Dendritic cell treated with granulocyte-macrophage colony-stimulating factor and Interleukin-4, amounts not matched to agents 40 ng/mL and 50 ng/mL, for 4 days (primary cell): ENCODE measurements at regions not wholly inside any gene's neighbourhood (a gene's known extent, or its start where the extent isn't known, plus 50 kb on each side); places are given as distances from the start of the nearest gene placed in this dataset.

ENCODE experiments used
- H3K27ac Mint-ChIP-seq: one replicate; pipeline ENCODE4 v1.8.0; 2022; ENCODE audit warnings: mild to moderate bottlenecking, mixed read lengths
- H3K27me3 Mint-ChIP-seq: one replicate; pipeline ENCODE4 v1.8.0; 2022; ENCODE audit warnings: mild to moderate bottlenecking, mixed read lengths
- H3K36me3 Mint-ChIP-seq: one replicate; pipeline ENCODE4 v1.8.0; 2022; ENCODE audit warnings: low read depth, mixed read lengths
- H3K4me1 Mint-ChIP-seq: one replicate; pipeline ENCODE4 v1.8.0; 2022; ENCODE audit warnings: low read depth, mixed read lengths
- H3K4me3 Mint-ChIP-seq: one replicate; pipeline ENCODE4 v1.8.0; 2022; ENCODE audit warnings: mild to moderate bottlenecking, moderate library complexity, mixed read lengths
- H3K9me3 Mint-ChIP-seq: one replicate; pipeline ENCODE4 v1.8.0; 2022; ENCODE audit warnings: mixed read lengths
- intact Hi-C: fragments of 100-400 bp; cut with micrococcal nuclease; formaldehyde crosslinking; loops from one replicate; pipeline ENCODE4 v1.15.0; 2022

DNA sequence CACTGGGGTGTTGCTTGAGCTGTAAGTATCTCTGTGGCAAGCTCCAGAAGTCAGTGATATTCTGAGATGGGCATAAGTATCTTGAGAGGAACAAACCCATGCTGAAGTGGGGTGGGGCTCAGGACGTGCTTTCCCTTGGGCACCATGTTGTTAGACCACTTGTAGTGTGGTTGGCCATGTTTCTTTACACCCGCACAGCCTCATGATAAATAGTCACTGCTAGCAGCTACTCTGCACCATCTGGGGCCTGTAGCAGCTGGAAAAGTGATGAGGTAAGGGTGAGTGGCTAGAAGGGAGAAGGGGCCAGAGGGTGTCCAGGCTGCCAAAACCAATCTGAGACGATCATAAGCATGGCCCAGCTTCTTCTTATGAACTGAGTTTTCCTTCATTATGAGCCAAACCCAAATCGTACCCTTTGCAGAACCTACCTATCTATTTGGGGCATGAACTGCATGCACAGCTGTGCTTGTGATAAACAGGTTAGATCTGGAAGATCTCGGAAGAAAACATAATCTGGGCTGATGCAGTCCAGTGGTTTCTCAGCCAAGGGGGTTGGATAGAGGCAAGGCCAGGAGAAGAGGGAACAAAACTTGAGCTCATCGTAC is 91.9 kb upstream of the IRF2BP2 start:
- Mint-ChIP-seq H3K9me3 (no peaks in the 10 kb centered on the region), H3K4me3 (no peak overlapping the region), H3K36me3 (no peaks in the 10 kb centered on the region), H3K4me1 (peaks cover 45% of the 10 kb centered on the region), H3K27me3 (no peaks in the 10 kb centered on the region), H3K27ac (no peak overlapping the region)
- intact Hi-C loops = no loop called here

- H3K36me3 Mint-ChIP-seq = no peaks in the 10 kb centered on the region
- H3K9me3 Mint-ChIP-seq = no peaks in the 10 kb centered on the region
- H3K4me3 Mint-ChIP-seq = no peak overlapping the region
- H3K27ac Mint-ChIP-seq = peak overlapping the region; percentile 17
- peaks cover 44% of the 10 kb centered on the region for H3K4me1 Mint-ChIP-seq
- H3K27me3 Mint-ChIP-seq = no peaks in the 10 kb centered on the region
- intact Hi-C loops = no loop called here
These were observed 90.1 kb upstream of the IRF2BP2 start for GRCh38 chr1:234699795-234700665.

- intact Hi-C loops = no loop called here
- no peaks in the 10 kb centered on the region for H3K36me3 Mint-ChIP-seq
- no peaks in the 10 kb centered on the region for H3K27me3 Mint-ChIP-seq
- peaks cover 42% of the 10 kb centered on the region for H3K4me1 Mint-ChIP-seq
- H3K27ac Mint-ChIP-seq = no peak overlapping the region
- H3K4me3 Mint-ChIP-seq = no peak overlapping the region
- H3K9me3 Mint-ChIP-seq = no peaks in the 10 kb centered on the region
These were observed 88.7 kb upstream of the IRF2BP2 start for GRCh38 chr1:234698686-234699085.

DNA sequence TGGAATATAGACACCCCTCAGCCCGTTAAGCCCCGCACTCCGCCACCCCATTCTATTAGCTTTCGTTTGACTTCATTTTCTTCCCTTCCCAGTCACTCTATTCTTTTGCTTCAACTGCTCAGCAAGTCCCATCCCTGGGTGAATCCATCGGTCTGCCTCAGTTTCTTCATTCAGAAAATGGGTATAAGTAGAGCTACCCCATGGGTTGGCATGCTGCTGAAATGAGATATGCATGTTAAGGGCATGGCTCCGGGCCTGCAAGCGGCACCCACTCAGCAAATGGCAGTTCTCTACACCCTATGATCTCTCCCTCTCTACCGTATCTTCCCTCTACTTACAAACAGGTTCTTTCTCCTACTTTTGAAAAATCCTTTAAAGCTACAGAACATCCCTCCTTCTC is 87.8 kb upstream of the IRF2BP2 start:
- Mint-ChIP-seq H3K4me1 (peaks cover 39% of the 10 kb centered on the region), H3K27me3 (no peaks in the 10 kb centered on the region), H3K9me3 (no peaks in the 10 kb centered on the region), H3K36me3 (no peaks in the 10 kb centered on the region), H3K27ac (no peak overlapping the region), H3K4me3 (no peak overlapping the region)
- intact Hi-C loops = no loop called here

- no peaks in the 10 kb centered on the region for H3K27me3 Mint-ChIP-seq
- H3K36me3 Mint-ChIP-seq = no peaks in the 10 kb centered on the region
- H3K27ac Mint-ChIP-seq = no peak overlapping the region
- H3K4me3 Mint-ChIP-seq = no peak overlapping the region
- intact Hi-C loops = no loop called here
- no peaks in the 10 kb centered on the region for H3K9me3 Mint-ChIP-seq
- peaks cover 37% of the 10 kb centered on the region for H3K4me1 Mint-ChIP-seq
These were observed 87.0 kb upstream of the IRF2BP2 start for GRCh38 chr1:234697015-234697414.

DNA sequence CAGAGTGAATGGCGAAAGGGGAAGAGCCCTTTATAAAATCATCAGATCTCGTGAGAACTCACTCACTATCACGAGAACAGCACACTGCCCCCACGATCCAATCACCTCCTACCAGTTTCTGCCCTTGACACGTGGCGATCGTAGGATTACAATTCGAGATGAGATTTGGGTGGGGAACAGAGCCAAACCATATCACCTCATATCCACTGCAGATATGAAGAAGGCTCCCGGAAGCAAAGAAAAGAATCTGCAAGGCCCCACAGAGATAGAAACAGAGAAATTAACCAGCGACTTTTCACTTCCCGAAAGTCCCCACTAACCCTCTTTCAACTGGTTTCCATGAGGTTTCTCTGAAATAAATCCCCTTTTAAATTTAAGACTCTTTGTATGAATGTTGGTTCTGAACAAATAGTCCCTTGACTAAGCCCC is 86.2 kb upstream of the IRF2BP2 start:
- intact Hi-C loops = no loop called here
- Mint-ChIP-seq H3K4me1 (peaks cover 37% of the 10 kb centered on the region), H3K27ac (peak overlapping the region; percentile 53), H3K27me3 (no peaks in the 10 kb centered on the region), H3K4me3 (no peak overlapping the region), H3K9me3 (no peaks in the 10 kb centered on the region), H3K36me3 (no peaks in the 10 kb centered on the region)

- Mint-ChIP-seq H3K27ac (peak overlapping the region; percentile 53), H3K4me3 (no peak overlapping the region), H3K36me3 (no peaks in the 10 kb centered on the region), H3K27me3 (no peaks in the 10 kb centered on the region), H3K9me3 (no peaks in the 10 kb centered on the region), H3K4me1 (peaks cover 29% of the 10 kb centered on the region)
- intact Hi-C loops = no loop called here
These were observed 84.7 kb upstream of the IRF2BP2 start for GRCh38 chr1:234694661-234695060.

DNA sequence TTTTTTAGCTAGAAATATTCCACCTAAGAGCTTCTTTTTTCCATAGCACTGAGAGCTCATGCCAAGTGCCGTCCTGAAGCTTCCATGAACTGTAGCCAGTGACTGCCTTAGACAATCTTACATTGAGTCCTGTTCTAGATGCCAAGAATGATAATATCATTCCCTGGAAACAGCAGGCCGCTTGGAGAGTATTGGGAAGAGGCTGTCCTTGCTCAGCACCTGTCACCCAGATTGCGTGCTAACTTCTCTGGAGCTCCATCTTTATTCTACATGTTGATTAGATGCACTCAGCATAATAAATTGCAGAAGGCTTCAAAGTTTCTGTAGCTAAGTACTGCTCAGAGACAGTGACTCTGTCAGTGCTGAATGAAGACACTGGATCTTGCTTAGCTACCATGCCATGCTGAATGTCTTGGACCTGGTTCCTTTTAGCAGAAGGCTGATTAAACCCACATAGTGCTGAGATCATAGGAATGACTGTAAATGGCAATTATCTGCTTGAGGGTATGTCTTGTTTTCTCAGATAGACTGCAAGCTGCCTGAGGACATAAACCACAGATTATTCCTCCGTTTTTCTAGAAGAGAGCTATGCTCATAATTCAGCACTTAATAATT is 83.1 kb upstream of the IRF2BP2 start:
- Mint-ChIP-seq H3K4me1 (peaks cover 25% of the 10 kb centered on the region), H3K9me3 (no peaks in the 10 kb centered on the region), H3K36me3 (no peaks in the 10 kb centered on the region), H3K27ac (no peak overlapping the region), H3K27me3 (no peaks in the 10 kb centered on the region), H3K4me3 (no peak overlapping the region)
- intact Hi-C loops = no loop called here

- Mint-ChIP-seq H3K4me1 (peaks cover 25% of the 10 kb centered on the region), H3K27me3 (no peaks in the 10 kb centered on the region), H3K36me3 (no peaks in the 10 kb centered on the region), H3K4me3 (no peak overlapping the region), H3K27ac (no peak overlapping the region), H3K9me3 (no peaks in the 10 kb centered on the region)
- intact Hi-C loops = no loop called here
These were observed 81.6 kb upstream of the IRF2BP2 start for GRCh38 chr1:234691567-234691966.

DNA sequence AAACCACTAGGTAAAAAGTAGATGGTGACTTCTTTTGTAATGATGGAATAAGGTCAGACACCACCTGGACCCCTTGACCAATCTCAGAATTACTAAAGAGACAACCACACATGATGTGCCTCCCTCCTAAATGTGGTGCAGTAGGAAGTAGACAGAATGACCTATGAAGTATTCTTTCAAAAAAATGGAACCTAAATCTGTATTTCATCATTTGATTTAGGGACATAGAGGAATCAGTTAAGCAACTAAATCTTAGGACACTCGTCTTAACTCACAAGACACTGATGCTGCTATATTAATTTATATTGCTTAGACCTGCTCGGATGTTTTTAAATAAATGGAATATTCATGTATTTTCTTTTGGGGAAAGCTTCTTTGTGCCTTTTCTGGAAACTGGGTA is 80.9 kb upstream of the IRF2BP2 start:
- H3K4me1 Mint-ChIP-seq = peaks cover 20% of the 10 kb centered on the region
- peaks cover 2% of the 10 kb centered on the region for H3K9me3 Mint-ChIP-seq
- intact Hi-C loops = no loop called here
- H3K27ac Mint-ChIP-seq = no peak overlapping the region
- peaks cover 1% of the 10 kb centered on the region for H3K36me3 Mint-ChIP-seq
- H3K27me3 Mint-ChIP-seq = no peaks in the 10 kb centered on the region
- H3K4me3 Mint-ChIP-seq = no peak overlapping the region

DNA sequence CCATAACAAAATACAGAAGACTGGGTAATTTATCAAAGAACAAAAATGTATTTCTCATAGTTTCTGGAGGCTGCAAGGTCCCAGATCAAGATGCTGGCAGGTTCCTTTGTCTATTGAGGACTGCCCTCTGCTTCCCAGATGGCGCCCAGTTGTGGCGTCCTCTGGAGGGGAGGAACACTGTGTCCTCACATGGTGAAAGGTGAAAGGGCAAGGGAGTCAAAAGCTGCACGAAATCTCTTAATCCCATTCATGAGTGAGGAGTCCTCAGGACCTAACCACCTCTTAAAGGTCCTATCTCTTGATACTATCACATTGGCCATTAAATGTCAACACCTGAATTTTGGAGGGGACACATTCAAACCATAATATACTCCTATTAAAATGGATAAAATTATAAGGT is 79.3 kb upstream of the IRF2BP2 start:
- H3K27ac Mint-ChIP-seq = no peak overlapping the region
- H3K27me3 Mint-ChIP-seq = no peaks in the 10 kb centered on the region
- H3K4me1 Mint-ChIP-seq = peaks cover 6% of the 10 kb centered on the region
- H3K4me3 Mint-ChIP-seq = no peak overlapping the region
- H3K36me3 Mint-ChIP-seq = peaks cover 8% of the 10 kb centered on the region
- intact Hi-C loops = no loop called here
- H3K9me3 Mint-ChIP-seq = peaks cover 9% of the 10 kb centered on the region

DNA sequence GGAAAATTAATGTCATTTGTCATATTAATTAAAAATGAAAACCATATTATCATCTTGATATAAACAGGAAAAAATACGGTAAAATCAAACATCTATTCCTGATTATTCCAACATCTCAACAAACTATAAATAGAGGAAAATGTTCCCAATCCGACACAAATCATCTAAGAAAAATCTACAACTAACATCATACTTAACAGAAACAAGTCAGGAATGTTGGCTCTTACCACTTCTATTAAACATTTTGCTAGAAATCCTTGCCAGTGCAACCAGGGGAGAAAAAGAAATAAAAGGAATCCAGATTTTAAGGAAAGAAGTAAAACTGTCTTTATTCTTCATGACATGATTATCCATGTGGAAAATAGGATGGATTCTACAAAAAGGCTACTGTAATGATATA is 77.0 kb upstream of the IRF2BP2 start:
- intact Hi-C loops = no loop called here
- Mint-ChIP-seq H3K36me3 (peaks cover 8% of the 10 kb centered on the region), H3K9me3 (peaks cover 9% of the 10 kb centered on the region), H3K27me3 (no peaks in the 10 kb centered on the region), H3K4me3 (no peak overlapping the region), H3K27ac (no peak overlapping the region), H3K4me1 (peaks cover 8% of the 10 kb centered on the region)

DNA sequence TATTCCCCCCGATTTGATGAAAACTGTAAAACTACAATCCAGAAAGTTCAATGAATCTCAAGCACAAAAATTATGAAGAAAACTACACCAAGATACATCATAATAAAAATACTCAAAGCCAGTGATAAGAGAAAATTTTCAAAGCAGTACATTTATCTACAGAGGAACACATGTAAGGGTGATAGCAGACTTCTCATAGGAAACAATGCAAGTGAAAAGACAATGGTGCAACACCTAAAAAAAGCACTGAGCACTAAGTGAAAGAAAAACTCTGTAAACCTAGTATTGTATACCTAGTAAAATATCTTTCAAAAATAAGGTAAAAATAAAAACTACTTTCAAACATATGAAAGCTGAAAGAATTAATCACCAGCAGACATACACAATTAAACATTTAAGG is 76.1 kb upstream of the IRF2BP2 start:
- no peaks in the 10 kb centered on the region for H3K27me3 Mint-ChIP-seq
- intact Hi-C loops = no loop called here
- peaks cover 9% of the 10 kb centered on the region for H3K9me3 Mint-ChIP-seq
- H3K4me1 Mint-ChIP-seq = peaks cover 8% of the 10 kb centered on the region
- no peak overlapping the region for H3K4me3 Mint-ChIP-seq
- H3K27ac Mint-ChIP-seq = no peak overlapping the region
- peaks cover 8% of the 10 kb centered on the region for H3K36me3 Mint-ChIP-seq

GRCh38 chr1:234684856-234685255 is 74.9 kb upstream of the IRF2BP2 start:
- H3K27me3 Mint-ChIP-seq = no peaks in the 10 kb centered on the region

More at GRCh38 chr1:234684856-234685255, 74.9 kb upstream of the IRF2BP2 start:
- no peak overlapping the region for H3K27ac Mint-ChIP-seq
- H3K9me3 Mint-ChIP-seq = peaks cover 9% of the 10 kb centered on the region
- intact Hi-C loops = no loop called here
- H3K4me3 Mint-ChIP-seq = no peak overlapping the region
- H3K4me1 Mint-ChIP-seq = peaks cover 8% of the 10 kb centered on the region
- peaks cover 8% of the 10 kb centered on the region for H3K36me3 Mint-ChIP-seq
